ENCODE measurements at regions not wholly inside any gene's neighbourhood (a gene's known extent, or its start where the extent isn't known, plus 50 kb on each side); places are given as distances from the start of the nearest gene placed in this dataset.

DNA sequence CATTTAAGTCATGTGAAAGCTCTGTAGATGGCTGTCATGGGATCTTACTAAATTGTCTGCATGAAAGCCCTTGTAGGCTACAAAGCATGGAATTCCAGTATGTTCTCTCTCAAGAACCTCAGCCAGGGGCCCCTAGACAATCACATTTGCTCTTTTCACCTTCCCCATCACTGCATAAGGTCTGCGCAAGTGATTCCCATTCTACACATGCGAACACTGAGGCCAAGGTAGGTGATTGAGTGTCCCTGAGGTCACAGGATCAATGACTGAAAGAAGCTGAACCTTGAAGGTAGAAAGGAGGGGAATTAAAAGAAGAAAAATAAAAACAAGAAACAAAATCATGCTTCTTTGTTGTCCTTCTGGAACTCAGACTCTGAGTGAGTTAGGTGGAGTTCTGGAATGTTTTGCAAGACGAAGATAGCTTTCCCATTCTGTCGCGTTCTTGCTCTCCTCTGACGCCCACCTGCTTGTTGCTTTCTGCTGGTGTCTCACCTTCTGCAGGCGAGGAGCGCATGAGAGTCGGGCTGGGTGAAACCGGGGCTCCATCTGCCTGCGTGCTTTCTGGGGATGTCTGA, 79.9 kb downstream of the SPRING1 start:
- TF ChIP-seq EZH2 (IDR thresholded peaks at IDR 0.05) (no peak), FOXP2 (optimal IDR thresholded peaks at IDR 0.05; ENCODE audit: control extremely low read depth, extremely low read length, insufficient read depth) (no peak)

All from SK-N-MC (cell line).